ENCODE measurements at regions not wholly inside any gene's neighbourhood (a gene's known extent, or its start where the extent isn't known, plus 50 kb on each side); places are given as distances from the start of the nearest gene placed in this dataset.

DNA sequence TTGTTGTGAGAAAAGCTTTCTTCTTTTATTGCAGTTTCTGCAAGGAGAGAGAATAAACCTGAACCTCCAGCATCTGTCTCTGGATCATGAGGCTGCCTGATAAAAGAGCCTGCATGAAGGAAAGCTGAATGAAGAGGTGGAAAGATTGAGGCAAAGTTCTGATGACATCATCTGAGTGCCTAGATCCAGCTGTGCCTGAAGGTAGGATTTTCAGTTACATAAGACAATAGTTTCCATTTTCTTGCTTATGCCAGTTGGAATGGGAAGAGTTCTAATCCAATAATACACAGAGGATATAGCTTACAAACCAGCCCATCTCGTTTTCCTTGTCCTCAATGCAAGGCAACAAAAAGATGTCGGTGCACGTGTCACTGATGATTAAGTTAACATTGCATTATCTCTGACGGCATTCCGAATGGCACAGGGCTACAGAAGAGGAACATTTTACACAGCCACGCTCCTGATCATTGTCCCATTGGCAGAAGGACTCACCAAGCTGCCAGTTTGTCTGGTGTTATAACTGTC lies 105.5 kb upstream of the ERCC6L2 start:
- TF ChIP-seq, protein P1, sequence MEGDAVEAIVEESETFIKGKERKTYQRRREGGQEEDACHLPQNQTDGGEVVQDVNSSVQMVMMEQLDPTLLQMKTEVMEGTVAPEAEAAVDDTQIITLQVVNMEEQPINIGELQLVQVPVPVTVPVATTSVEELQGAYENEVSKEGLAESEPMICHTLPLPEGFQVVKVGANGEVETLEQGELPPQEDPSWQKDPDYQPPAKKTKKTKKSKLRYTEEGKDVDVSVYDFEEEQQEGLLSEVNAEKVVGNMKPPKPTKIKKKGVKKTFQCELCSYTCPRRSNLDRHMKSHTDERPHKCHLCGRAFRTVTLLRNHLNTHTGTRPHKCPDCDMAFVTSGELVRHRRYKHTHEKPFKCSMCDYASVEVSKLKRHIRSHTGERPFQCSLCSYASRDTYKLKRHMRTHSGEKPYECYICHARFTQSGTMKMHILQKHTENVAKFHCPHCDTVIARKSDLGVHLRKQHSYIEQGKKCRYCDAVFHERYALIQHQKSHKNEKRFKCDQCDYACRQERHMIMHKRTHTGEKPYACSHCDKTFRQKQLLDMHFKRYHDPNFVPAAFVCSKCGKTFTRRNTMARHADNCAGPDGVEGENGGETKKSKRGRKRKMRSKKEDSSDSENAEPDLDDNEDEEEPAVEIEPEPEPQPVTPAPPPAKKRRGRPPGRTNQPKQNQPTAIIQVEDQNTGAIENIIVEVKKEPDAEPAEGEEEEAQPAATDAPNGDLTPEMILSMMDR (IDR thresholded peaks at IDR 0.05): no peak
- TF ChIP-seq POLR2A (IDR thresholded peaks at IDR 0.05) (no peak), EP300 (IDR thresholded peaks at IDR 0.05) (no peak)
